GM12873 (cell line): ENCODE measurements at regions not wholly inside any gene's neighbourhood (a gene's known extent, or its start where the extent isn't known, plus 50 kb on each side); places are given as distances from the start of the nearest gene placed in this dataset.

Experiments
- TF ChIP-seq, protein P1 (sequence below): IDR thresholded peaks from 2 replicates; pipeline ENCODE4 v1.5.1; 2012; ENCODE audit warnings: low read depth, mild to moderate bottlenecking, moderate library complexity, low read length, control low read depth; ENCODE audit not compliant: insufficient read depth; ENCODE audit errors: missing control alignments

- TF ChIP-seq, protein P1, sequence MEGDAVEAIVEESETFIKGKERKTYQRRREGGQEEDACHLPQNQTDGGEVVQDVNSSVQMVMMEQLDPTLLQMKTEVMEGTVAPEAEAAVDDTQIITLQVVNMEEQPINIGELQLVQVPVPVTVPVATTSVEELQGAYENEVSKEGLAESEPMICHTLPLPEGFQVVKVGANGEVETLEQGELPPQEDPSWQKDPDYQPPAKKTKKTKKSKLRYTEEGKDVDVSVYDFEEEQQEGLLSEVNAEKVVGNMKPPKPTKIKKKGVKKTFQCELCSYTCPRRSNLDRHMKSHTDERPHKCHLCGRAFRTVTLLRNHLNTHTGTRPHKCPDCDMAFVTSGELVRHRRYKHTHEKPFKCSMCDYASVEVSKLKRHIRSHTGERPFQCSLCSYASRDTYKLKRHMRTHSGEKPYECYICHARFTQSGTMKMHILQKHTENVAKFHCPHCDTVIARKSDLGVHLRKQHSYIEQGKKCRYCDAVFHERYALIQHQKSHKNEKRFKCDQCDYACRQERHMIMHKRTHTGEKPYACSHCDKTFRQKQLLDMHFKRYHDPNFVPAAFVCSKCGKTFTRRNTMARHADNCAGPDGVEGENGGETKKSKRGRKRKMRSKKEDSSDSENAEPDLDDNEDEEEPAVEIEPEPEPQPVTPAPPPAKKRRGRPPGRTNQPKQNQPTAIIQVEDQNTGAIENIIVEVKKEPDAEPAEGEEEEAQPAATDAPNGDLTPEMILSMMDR, result no peak
Measured at GRCh38 chr16:6797223-6797622, 535.4 kb upstream of the RBFOX1 start.

GRCh38 chr16:6777624-6778023, 555.0 kb upstream of the RBFOX1 start:
- TF ChIP-seq, protein P1, result no peak

- TF ChIP-seq, protein P1, result no peak
Measured at GRCh38 chr16:6775712-6776111, 556.9 kb upstream of the RBFOX1 start.

GRCh38 chr16:6771956-6772355, 560.7 kb upstream of the RBFOX1 start:
- TF ChIP-seq, protein P1, result no peak

DNA sequence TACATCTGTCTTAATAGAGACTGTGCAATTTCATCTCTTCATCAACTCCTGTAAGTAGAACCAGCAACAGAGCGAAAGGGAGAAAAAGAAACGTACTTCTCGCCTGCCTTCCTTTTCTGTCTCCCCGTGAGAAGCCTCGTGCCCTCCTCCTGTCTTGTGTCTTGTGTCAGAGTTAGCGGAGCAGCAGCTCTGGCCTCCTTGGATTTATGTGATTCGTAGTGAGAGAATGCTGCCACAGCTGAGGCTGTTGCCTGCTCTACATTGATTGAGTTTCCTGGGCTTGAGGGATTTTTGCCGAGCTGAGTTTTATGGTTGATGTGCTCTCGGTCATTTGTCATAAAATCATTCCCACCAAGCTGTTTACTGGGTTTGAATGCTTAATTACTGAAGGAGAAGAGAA, 579.1 kb upstream of the RBFOX1 start:
- TF ChIP-seq, protein P1, result no peak

DNA sequence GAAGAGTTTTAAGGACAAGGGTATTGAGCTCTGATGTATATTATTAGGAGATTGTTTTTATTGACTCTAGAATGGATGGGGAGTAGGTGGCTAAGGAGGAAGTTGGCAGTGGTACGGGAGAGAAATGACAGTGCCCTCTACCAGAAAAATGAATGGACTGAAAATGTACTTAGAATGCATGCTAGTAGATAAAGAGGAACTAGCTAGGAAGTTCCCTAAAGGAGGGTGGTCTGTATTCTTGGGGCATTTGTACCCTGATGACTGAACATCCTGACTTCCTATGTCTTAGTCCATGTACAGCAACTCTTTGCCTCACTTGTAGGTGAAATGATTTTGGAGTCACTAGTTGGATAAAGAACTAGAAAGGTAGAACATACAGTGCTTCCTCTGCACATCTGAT, 581.5 kb upstream of the RBFOX1 start:
- TF ChIP-seq, protein P1, result no peak

DNA sequence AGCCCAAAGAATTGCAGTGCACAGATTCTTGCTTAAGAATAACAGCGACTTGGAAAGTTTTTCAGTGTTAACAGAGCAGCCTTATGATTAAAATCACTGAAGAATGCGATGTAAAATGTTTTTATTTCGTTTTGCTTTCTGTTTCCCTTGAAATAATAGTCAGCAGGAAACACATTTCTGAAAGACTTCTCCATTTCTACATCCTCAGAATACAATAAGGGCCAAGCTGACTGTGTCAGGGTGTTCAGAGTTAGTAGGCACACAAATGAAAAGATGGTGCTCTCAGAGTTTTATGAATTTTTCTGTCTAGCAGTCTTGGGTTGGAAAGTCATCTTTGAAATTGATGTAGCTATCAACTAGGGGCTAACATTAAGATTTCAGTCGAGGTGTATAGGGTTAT, 582.9 kb upstream of the RBFOX1 start:
- TF ChIP-seq, protein P1, result no peak
